ENCODE measurements at regions not wholly inside any gene's neighbourhood (a gene's known extent, or its start where the extent isn't known, plus 50 kb on each side); places are given as distances from the start of the nearest gene placed in this dataset.

- TF ChIP-seq POLR2A (IDR thresholded peaks at IDR 0.05), result no peak
- TF ChIP-seq, protein P1, sequence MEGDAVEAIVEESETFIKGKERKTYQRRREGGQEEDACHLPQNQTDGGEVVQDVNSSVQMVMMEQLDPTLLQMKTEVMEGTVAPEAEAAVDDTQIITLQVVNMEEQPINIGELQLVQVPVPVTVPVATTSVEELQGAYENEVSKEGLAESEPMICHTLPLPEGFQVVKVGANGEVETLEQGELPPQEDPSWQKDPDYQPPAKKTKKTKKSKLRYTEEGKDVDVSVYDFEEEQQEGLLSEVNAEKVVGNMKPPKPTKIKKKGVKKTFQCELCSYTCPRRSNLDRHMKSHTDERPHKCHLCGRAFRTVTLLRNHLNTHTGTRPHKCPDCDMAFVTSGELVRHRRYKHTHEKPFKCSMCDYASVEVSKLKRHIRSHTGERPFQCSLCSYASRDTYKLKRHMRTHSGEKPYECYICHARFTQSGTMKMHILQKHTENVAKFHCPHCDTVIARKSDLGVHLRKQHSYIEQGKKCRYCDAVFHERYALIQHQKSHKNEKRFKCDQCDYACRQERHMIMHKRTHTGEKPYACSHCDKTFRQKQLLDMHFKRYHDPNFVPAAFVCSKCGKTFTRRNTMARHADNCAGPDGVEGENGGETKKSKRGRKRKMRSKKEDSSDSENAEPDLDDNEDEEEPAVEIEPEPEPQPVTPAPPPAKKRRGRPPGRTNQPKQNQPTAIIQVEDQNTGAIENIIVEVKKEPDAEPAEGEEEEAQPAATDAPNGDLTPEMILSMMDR (IDR thresholded peaks at IDR 0.05), result no peak
Measured at GRCh38 chr11:40023724-40024123, 1435.7 kb downstream of the LRRC4C start.

All from body of pancreas (tissue), 4 donors.